ENCODE measurements at regions not wholly inside any gene's neighbourhood (a gene's known extent, or its start where the extent isn't known, plus 50 kb on each side); places are given as distances from the start of the nearest gene placed in this dataset.

DNA sequence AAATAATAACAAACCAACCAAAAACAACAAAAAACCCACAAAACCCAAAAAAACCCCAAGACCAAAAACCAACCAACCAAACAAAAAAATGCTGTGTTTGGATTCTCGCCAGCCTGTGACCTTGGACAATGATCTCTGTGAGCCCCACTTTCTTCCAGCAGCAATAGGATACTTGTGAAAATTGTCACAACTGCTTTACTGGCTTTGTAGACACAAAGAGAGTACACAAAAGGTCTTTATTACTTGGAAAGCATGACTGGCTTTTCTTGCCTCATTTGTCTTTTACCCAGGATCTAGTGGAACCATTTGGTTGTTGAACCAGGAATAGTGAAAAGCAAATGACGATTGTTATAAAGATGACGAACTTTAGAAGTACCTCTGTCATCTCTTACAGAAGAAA lies 256.6 kb downstream of the UTP18 start:
- DNase-seq (ENCODE audit: low read depth), result no peak
- in situ Hi-C loops (cut with HindIII; ENCODE audit: low pct_unique_long_range_greater_than_20kb, low sequenced_read_pairs), result no loop called here

DNA sequence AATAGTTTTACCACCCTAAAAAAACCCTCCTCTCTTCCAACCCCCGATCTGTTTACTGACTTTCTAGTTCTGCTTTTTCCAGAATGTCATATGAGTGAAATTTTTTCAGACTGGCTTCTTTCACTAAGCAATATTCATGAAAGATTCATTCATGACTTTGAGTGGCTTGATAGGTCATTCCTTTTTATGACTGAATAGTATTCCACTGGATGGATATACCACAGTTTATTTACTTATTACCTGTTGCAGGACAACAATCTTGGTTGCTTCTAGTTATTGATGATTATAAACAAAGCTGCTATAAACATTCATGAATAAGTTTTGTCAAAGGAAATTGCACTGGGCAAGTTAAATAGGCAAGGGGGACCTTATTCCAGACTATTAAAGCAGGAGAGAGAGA lies 264.2 kb downstream of the UTP18 start:
- in situ Hi-C loops (cut with HindIII; ENCODE audit: low pct_unique_long_range_greater_than_20kb, low sequenced_read_pairs), result no loop called here
- no peak for DNase-seq (ENCODE audit: low read depth)

DNA sequence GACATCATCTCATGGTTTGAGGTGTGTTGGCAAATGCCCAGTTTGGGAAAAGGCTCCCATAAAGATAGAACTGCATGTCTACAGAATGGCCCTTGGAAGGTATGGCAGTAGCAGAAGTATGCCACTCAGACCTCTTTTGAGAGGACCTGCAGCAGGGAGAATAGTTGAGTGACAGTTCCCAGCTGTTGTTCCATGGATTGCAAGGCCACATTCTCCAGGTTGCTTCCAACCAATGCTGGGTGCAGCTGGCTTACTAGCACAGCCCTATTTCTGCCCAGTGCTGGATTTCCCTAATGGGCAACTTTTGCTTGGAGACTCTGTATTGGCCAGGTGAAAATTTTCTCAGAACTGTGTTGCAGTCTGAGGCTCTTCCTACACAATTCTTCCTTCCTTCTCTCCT lies 266.2 kb downstream of the UTP18 start:
- no peak for DNase-seq (ENCODE audit: low read depth)
- in situ Hi-C loops (cut with HindIII; ENCODE audit: low pct_unique_long_range_greater_than_20kb, low sequenced_read_pairs), result no loop called here

DNA sequence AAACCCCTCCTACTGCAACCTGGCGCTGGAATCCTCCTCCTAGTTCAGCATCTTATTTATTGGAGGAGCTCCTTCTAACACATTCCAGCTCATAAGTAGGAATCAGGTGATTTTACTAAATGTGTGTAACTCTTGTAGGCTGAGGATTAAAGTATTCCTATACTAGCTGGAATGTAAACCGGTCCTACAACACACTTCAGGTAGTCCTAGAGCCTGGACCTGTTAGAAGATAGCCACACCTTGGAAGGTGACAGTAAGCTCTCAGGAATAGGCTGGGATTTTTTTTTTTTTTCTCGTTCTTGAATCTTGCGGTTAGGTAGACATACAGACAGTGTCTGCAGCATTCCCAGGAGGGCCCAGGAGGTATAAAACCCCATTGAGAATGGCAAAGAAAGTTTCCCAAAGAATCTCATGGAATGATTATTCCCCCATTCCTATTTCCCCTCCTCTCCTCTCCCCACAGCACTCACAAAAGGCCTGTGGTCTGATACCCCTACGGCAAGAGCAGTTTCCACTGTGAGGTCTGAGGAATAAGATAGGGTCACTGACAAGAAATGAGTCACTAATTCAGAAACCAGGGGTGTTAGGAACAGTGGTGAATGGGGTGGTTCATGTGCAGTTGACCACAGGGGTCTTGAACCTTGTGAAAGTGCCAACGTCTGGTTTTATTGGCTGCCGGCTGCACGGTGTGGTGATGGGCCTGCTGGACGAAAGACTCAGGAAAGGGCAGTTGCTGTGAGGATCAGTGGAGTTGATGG lies 267.1 kb downstream of the UTP18 start:
- in situ Hi-C loops (cut with HindIII; ENCODE audit: low pct_unique_long_range_greater_than_20kb, low sequenced_read_pairs), result no loop called here

DNA sequence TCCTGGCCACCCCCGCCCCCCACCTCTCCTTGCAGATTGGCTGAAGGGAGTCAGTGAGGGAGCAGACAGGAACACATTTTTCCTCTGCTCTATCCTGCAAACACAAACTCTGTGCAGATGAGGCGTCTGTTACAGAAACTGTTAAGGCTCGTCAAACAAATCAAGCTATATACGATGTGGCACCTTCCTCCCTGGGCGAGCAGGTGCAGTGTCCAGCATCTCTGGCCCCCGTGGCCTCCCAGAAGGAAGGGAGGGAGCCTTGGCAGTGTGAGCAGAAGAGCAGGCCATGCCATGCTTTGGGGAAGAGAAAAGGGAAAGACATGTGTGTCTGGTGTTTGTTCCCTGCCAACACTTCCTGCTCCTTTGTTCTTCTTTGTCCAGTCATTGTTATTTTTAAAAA lies 267.8 kb downstream of the UTP18 start:
- DNase-seq (ENCODE audit: low read depth), result no peak
- in situ Hi-C loops (cut with HindIII; ENCODE audit: low pct_unique_long_range_greater_than_20kb, low sequenced_read_pairs), result no loop called here

More for the DNA sequence above, 267.1 kb downstream of the UTP18 start:
- DNase-seq (ENCODE audit: low read depth), result no peak

DNA sequence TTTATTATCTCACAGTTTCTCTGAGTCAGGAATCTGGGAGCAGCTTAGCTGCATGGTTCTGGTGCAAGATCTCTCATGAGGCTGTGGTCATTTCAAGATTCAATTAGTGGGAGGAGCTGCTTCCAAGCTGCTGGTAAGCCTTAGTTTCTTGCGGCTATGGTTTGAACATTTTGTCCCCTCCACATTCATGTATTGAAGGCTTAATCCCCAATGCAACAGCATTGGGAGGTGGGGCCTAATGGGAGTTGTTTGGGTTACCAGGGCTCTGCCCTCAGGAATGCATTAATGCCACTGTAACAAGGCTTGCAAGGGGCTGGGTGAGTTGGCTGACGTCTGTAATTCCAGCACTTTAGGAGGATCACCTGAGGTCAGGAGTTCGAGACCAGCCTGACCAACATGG lies 272.9 kb downstream of the UTP18 start:
- no peak for DNase-seq (ENCODE audit: low read depth)
- in situ Hi-C loops (cut with HindIII; ENCODE audit: low pct_unique_long_range_greater_than_20kb, low sequenced_read_pairs), result no loop called here

DNA sequence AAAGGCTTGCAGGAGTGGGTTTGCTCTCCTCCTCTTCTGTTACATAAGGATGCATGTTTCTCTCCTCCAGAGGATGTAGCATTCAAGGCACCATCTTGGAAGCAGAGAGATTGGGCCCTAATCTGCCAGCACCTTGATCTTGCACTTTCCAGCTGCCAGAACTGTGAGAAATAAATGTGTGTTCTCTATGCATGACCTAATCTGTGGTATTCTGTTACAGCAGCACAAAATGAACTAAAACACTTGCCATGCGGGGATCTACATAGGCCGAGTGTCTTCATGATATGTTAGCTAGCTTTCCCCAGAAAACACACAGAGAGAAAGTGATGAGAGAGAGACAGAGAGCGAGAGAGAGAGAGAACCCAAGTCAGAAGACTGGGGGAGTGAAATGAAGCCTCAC lies 273.5 kb downstream of the UTP18 start:
- DNase-seq (ENCODE audit: low read depth), result no peak
- in situ Hi-C loops (cut with HindIII; ENCODE audit: low pct_unique_long_range_greater_than_20kb, low sequenced_read_pairs), result no loop called here

DNA sequence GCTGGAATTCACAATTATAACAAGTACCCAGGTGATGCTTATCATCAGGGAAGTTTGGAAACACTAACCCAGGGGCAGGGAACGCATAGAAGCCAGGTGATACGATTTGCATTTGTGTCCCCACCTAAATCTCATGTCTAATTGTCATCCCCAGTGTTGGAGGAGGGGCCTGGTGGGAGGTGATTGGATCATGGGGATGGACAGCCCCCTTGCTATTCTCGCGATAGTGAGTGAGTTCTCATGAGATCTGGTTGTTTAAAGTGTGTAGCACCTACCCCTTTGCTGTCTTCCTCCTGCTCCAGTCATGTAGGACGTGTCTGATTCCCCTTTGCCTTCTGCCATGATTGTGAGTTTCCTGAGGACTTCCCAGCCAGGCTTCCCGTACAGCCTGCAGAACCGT lies 276.3 kb downstream of the UTP18 start:
- no peak for DNase-seq (ENCODE audit: low read depth)
- in situ Hi-C loops (cut with HindIII; ENCODE audit: low pct_unique_long_range_greater_than_20kb, low sequenced_read_pairs), result no loop called here

DNA sequence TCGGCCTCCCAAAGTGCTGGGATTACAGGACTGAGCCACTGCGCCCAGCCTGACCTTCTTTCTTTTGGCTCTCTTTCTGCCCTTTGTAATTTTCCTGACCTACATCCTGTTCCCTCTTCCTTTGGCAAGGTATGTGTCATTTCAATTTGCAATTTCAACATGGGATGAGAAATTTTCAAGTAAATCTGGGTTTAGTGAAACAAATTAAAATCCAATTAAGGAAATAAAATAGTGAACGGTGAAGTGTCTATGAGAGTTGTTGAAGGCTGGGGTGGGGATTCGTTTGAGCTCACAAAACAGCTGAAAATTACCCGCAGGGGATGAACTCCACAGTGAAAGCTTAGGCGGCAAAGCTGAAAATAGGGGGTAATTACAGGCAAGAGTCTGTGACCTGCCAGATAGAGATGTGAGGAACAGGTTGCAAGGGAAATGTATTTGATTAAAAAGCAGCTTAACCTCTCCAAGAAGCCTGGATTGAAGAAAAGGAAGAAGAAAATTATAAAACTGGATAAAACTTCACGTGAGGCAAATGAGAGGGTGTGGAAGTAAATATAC lies 277.7 kb downstream of the UTP18 start:
- in situ Hi-C loops (cut with HindIII; ENCODE audit: low pct_unique_long_range_greater_than_20kb, low sequenced_read_pairs), result no loop called here
- DNase-seq (ENCODE audit: low read depth), result no peak

DNA sequence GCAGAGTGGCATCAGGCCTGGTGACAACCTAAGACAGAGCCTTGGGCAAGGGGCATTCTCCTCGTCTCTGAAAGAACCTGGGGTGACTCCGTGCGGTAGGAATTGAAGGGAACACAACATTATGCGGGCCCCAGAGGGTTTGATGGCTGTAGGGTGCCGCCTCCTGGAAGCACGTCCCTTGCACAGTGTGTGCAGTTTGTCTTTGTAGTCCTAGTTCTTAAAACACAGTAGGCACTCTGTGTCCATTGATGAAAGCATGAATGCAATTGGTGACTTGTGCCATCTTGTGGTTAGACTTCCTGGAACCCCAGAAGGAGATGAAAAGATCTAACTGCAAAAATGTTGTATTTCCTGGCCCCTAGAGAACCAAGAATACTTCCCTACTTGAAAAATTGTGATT lies 279.8 kb downstream of the UTP18 start:
- no peak for DNase-seq (ENCODE audit: low read depth)

DNA sequence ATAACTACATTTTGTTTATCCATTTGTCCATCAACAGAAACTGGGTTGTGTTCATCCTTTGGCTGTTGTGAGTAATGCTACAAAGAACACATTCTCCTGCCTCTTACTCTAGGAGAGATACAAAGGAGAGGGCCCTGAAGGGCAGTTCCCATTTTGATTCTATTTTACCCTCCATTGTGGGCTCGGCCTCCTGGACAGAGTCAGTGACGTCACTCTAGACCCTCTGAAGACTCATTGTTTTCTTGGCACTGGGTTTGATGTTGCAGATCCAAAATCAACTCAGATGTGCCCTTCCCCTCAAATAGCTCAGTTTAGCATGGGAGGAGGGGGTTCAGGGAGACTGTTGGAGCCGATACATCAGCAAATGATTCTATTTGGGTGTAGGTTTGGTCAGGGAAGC lies 280.9 kb downstream of the UTP18 start:
- in situ Hi-C loops (cut with HindIII; ENCODE audit: low pct_unique_long_range_greater_than_20kb, low sequenced_read_pairs), result no loop called here
- DNase-seq (ENCODE audit: low read depth), result no peak

More for the DNA sequence above, 279.8 kb downstream of the UTP18 start:
- in situ Hi-C loops (cut with HindIII; ENCODE audit: low pct_unique_long_range_greater_than_20kb, low sequenced_read_pairs), result no loop called here

DNA sequence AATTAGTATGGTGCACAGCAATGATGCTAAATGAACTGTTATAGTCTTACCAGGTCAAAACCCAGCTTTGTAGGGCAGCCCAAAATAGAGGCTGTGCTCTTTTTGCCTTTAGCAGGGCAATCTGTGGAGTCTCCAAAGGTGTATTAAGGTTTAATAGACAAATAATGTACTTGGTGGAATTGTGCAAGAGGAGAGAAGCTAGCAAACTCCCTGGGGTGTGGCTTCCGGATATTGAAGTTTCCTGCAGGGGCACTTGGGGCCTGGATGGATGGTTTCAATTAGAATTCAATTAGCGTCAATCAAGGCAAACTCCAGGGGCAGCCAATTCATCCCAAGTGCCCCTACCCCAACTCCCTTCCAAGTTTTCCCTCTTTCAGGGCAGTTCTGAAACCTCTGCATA lies 285.8 kb downstream of the UTP18 start:
- DNase-seq (ENCODE audit: low read depth), result no peak
- in situ Hi-C loops (cut with HindIII; ENCODE audit: low pct_unique_long_range_greater_than_20kb, low sequenced_read_pairs), result no loop called here

DNA sequence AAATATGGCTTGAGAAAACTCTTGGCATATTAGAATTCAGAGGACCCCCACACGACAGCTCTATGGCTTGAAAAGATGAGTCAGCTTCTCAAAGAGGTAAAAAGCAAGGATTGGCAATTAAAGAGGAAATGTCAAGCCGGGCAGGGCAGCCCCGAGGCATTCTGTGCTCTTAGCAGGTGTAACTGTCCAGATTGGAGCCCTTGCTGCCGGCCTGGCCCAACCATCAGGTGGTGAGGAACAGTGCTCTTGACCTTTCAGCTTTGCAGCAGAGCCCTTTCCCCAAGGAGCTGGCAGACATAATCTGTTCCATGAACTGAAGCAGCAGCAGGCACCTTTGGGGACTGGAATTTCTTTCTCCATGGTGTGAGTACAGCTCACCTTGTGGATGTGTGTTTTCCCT lies 287.8 kb downstream of the UTP18 start:
- DNase-seq (ENCODE audit: low read depth), result no peak
- in situ Hi-C loops (cut with HindIII; ENCODE audit: low pct_unique_long_range_greater_than_20kb, low sequenced_read_pairs), result no loop called here

DNA sequence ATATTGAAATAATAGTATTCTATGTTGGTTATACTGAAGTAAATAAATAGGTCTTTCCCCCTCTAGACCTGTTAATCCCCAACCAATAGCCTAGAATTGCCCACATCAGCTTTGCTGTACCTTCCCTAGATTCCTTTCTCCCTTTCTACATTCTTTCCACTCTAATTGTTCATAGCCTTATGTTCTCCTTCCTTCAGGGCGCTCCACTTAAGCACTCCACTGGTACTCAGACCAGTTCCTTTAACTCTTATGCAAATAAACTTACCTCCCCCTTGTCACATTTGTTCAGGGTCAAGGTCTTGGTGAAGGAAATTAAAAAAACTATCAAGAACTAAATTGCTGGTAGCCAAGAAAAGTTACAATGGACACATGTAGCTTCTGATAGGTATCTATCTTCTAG lies 294.8 kb downstream of the UTP18 start:
- no peak for DNase-seq (ENCODE audit: low read depth)
- in situ Hi-C loops (cut with HindIII; ENCODE audit: low pct_unique_long_range_greater_than_20kb, low sequenced_read_pairs), result no loop called here

DNA sequence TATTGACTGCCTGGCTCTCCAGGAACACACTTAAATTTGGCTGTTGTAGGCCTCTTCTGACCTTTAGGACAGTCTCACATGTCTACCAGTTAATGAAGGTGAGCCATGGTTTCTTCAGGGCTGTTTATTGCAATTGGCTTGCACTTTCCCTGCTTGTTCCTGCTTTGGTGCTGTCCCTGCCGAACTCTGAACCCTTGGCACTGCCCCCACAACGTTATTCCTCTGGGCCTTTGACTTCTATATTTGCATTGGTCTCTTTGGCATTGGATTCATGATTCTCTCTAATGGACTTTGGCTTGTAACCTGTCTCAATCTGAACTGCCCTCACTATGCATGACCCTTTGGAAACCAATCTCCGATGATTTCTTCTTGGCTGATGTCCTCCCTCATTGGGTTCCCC lies 299.4 kb downstream of the UTP18 start:
- DNase-seq (ENCODE audit: low read depth), result no peak
- in situ Hi-C loops (cut with HindIII; ENCODE audit: low pct_unique_long_range_greater_than_20kb, low sequenced_read_pairs), result no loop called here

DNA sequence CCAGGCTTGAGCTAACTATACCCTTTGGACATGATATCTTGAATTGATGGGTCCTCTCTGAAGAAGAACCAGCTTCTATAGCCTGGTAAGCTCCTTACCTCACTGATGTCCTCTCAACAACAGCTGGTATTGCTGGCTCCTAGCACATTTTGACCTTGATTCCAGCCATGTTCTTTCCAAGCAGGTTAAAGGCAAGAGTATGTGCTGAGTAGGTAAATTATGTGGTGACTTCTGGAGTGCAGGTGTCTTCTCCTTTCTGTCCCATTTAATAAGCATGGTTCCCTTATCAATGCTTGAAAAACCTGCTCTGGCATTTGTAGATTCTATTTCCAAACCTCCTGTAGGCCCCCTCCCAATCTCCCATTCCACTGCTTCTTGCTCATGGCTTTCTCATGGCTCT lies 300.1 kb downstream of the UTP18 start:
- in situ Hi-C loops (cut with HindIII; ENCODE audit: low pct_unique_long_range_greater_than_20kb, low sequenced_read_pairs), result no loop called here
- no peak for DNase-seq (ENCODE audit: low read depth)

DNA sequence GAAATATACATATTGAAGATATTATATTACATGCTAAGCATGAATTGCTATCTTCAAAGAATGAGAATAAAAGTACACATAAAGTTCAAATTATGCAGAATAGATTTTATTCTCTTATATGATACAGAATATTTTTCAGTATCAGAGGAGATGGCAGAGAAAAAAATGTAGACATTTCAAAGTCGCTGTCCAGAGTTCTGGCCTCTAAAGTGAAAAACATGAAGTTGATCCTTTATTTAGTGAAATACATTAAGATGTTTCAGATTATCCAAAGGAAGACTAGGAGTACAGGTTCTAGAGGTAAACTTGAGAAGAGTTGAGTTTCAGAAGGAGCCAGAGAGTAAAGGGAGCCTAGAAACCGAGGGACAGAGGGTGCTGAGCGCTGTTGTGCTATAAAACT lies 303.6 kb downstream of the UTP18 start:
- in situ Hi-C loops (cut with HindIII; ENCODE audit: low pct_unique_long_range_greater_than_20kb, low sequenced_read_pairs), result no loop called here
- no peak for DNase-seq (ENCODE audit: low read depth)

DNA sequence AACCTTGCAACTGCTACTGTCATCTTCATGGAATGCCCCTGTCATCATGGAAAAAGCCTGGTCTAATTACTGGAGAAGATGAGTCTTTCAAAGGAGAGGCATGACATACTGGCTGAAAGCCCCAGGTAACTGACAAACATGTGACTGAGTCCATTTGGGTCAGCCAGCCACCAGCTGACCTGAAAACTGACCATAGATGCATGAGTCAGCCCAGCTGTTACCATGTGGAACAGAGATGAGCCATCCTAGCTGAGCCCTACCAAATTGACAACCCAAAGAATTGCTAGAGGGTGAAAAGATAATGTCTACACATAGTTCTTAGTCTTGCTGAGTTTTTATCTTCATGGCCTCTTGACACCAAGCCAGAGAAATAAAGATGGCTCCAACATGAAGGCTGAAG lies 311.8 kb downstream of the UTP18 start:
- in situ Hi-C loops (cut with HindIII; ENCODE audit: low pct_unique_long_range_greater_than_20kb, low sequenced_read_pairs), result no loop called here
- DNase-seq (ENCODE audit: low read depth), result no peak

Data from Caki2 (cell line).